ENCODE measurements at regions not wholly inside any gene's neighbourhood (a gene's known extent, or its start where the extent isn't known, plus 50 kb on each side); places are given as distances from the start of the nearest gene placed in this dataset.

- DNase-seq (ENCODE audit: low spot score), result no peak
These were observed 475.9 kb downstream of the SQOR start for GRCh38 chr15:46110755-46111154.

GRCh38 chr15:46111730-46112129 is 476.9 kb downstream of the SQOR start:
- no peak for DNase-seq (ENCODE audit: low spot score)

GRCh38 chr15:46117071-46117470 is 482.2 kb downstream of the SQOR start:
- no peak for DNase-seq (ENCODE audit: low spot score)

GRCh38 chr15:46120713-46121112 is 485.9 kb downstream of the SQOR start:
- DNase-seq (ENCODE audit: low spot score), result no peak

GRCh38 chr15:46121441-46121840 is 486.6 kb downstream of the SQOR start:
- DNase-seq (ENCODE audit: low spot score), result no peak

- no peak for DNase-seq (ENCODE audit: low spot score)
These were observed 491.8 kb downstream of the SQOR start for GRCh38 chr15:46126581-46126980.

- DNase-seq (ENCODE audit: low spot score), result no peak
These were observed 492.6 kb downstream of the SQOR start for GRCh38 chr15:46127361-46127874.

GRCh38 chr15:46129145-46129544 is 494.3 kb downstream of the SQOR start:
- DNase-seq (ENCODE audit: low spot score), result no peak

GRCh38 chr15:46131876-46132275 is 497.0 kb downstream of the SQOR start:
- DNase-seq (ENCODE audit: low spot score), result no peak

GRCh38 chr15:46137443-46137842 is 502.6 kb downstream of the SQOR start:
- DNase-seq (ENCODE audit: low spot score), result no peak

- no peak for DNase-seq (ENCODE audit: low spot score)
These were observed 511.2 kb downstream of the SQOR start for GRCh38 chr15:46146002-46146401.

- no peak for DNase-seq (ENCODE audit: low spot score)
These were observed 512.1 kb downstream of the SQOR start for GRCh38 chr15:46146915-46147314.

- no peak for DNase-seq (ENCODE audit: low spot score)
These were observed 517.0 kb downstream of the SQOR start for GRCh38 chr15:46151786-46152185.

GRCh38 chr15:46166750-46167149 is 531.9 kb downstream of the SQOR start:
- DNase-seq (ENCODE audit: low spot score), result no peak

GRCh38 chr15:46170326-46170725 is 535.5 kb downstream of the SQOR start:
- DNase-seq (ENCODE audit: low spot score), result no peak

GRCh38 chr15:46174122-46174521 is 539.3 kb downstream of the SQOR start:
- DNase-seq (ENCODE audit: low spot score), result no peak

- no peak for DNase-seq (ENCODE audit: low spot score)
These were observed 542.4 kb downstream of the SQOR start for GRCh38 chr15:46177219-46177618.

- no peak for DNase-seq (ENCODE audit: low spot score)
These were observed 543.3 kb downstream of the SQOR start for GRCh38 chr15:46178138-46178537.

GRCh38 chr15:46207341-46207740 is 572.5 kb downstream of the SQOR start:
- DNase-seq (ENCODE audit: low spot score), result no peak

- no peak for DNase-seq (ENCODE audit: low spot score)
These were observed 578.7 kb downstream of the SQOR start for GRCh38 chr15:46213551-46213950.

GRCh38 chr15:46222826-46223225 is 588.0 kb downstream of the SQOR start:
- DNase-seq (ENCODE audit: low spot score), result no peak

GRCh38 chr15:46229263-46229662 is 594.4 kb downstream of the SQOR start:
- no peak for DNase-seq (ENCODE audit: low spot score)

- no peak for DNase-seq (ENCODE audit: low spot score)
These were observed 597.0 kb downstream of the SQOR start for GRCh38 chr15:46231786-46232185.

GRCh38 chr15:46232471-46232870 is 597.6 kb downstream of the SQOR start:
- DNase-seq (ENCODE audit: low spot score), result no peak

- DNase-seq (ENCODE audit: low spot score), result no peak
These were observed 608.1 kb downstream of the SQOR start for GRCh38 chr15:46242935-46243334.
